NCI-H774 (cell line): ENCODE measurements at regions not wholly inside any gene's neighbourhood (a gene's known extent, or its start where the extent isn't known, plus 50 kb on each side); places are given as distances from the start of the nearest gene placed in this dataset.
"Not testable (repeated sequence)": the region's sequence is repeated elsewhere in the genome, so short reads cannot be mapped to it uniquely, and the experiment has no call there.

Source experiments
- DNase-seq: peaks from one replicate; lab custom pipeline; 2025; lab: John Stamatoyannopoulos, UW

GRCh38 chr13:72657379-72657778 is 70.0 kb downstream of the MZT1 start:
- no peak for DNase-seq

GRCh38 chr13:72656357-72656756 is 71.1 kb downstream of the MZT1 start:
- DNase-seq, result no peak

GRCh38 chr13:72653506-72653905 is 73.9 kb downstream of the MZT1 start:
- DNase-seq, result no peak

- DNase-seq, result no peak
Observed at GRCh38 chr13:72652681-72653080, 74.7 kb downstream of the MZT1 start.

- peak; percentile 1 for DNase-seq
Observed at GRCh38 chr13:72651144-72651543, 76.3 kb downstream of the MZT1 start.

- DNase-seq, result no peak
Observed at GRCh38 chr13:72650051-72650700, 77.3 kb downstream of the MZT1 start.

GRCh38 chr13:72648513-72649065 is 78.8 kb downstream of the MZT1 start:
- no peak for DNase-seq

GRCh38 chr13:72647422-72647821 is 80.0 kb downstream of the MZT1 start:
- DNase-seq, result no peak

- DNase-seq, result no peak
Observed at GRCh38 chr13:72645521-72645920, 81.9 kb downstream of the MZT1 start.

- DNase-seq, result no peak
Observed at GRCh38 chr13:72643311-72643989, 84.0 kb downstream of the MZT1 start.

- no peak for DNase-seq
Observed at GRCh38 chr13:72639377-72639776, 88.1 kb downstream of the MZT1 start.

- DNase-seq, result no peak
Observed at GRCh38 chr13:72638059-72638815, 89.2 kb downstream of the MZT1 start.

GRCh38 chr13:72637561-72637960 is 89.9 kb downstream of the MZT1 start:
- DNase-seq, result no peak

- DNase-seq, result no peak
Observed at GRCh38 chr13:72634859-72635258, 92.6 kb downstream of the MZT1 start.

- no peak for DNase-seq
Observed at GRCh38 chr13:72622546-72622945, 104.9 kb downstream of the MZT1 start.

- no peak for DNase-seq
Observed at GRCh38 chr13:72620874-72621273, 106.6 kb downstream of the MZT1 start.

GRCh38 chr13:72617951-72618350 is 109.5 kb downstream of the MZT1 start:
- DNase-seq, result no peak

- DNase-seq, result no peak
Observed at GRCh38 chr13:72617186-72617585, 110.2 kb downstream of the MZT1 start.

GRCh38 chr13:72610251-72610891 is 117.1 kb downstream of the MZT1 start:
- DNase-seq, result not testable (repeated sequence)

GRCh38 chr13:72599178-72599743 is 128.2 kb downstream of the MZT1 start:
- no peak for DNase-seq

- DNase-seq, result no peak
Observed at GRCh38 chr13:72590091-72590740, 137.2 kb downstream of the MZT1 start.
